Choroid plexus epithelial cell (primary cell): ENCODE measurements at regions not wholly inside any gene's neighbourhood (a gene's known extent, or its start where the extent isn't known, plus 50 kb on each side); places are given as distances from the start of the nearest gene placed in this dataset.

Experiments used
- DNase-seq: peaks from one replicate; pipeline ENCODE4 v3.0.0-alpha.2; 2010; ENCODE audit warnings: low read depth
- H3K4me3 ChIP-seq: 2 replicates; pipeline ENCODE4 v1.5.1; 2011; ENCODE audit warnings: low read depth, mild to moderate bottlenecking, control low read depth, low read length, moderate library complexity
- CTCF ChIP-seq: conservative IDR thresholded peaks from 2 replicates; pipeline ENCODE4 v1.5.1; 2011; ENCODE audit warnings: low read depth, mild to moderate bottlenecking, control low read depth, inconsistent platforms, low read length, moderate library complexity

GRCh38 chr12:83378186-83378727 lies 691.6 kb downstream of the TMTC2 start:
- no peak for TF ChIP-seq CTCF
- DNase-seq, result no peak
- no peak overlapping the region for H3K4me3 ChIP-seq

GRCh38 chr12:83365317-83365716 lies 678.6 kb downstream of the TMTC2 start:
- no peak for TF ChIP-seq CTCF
- DNase-seq, result no peak
- no peak overlapping the region for H3K4me3 ChIP-seq

GRCh38 chr12:83361475-83361874 lies 674.8 kb downstream of the TMTC2 start:
- DNase-seq, result no peak
- H3K4me3 ChIP-seq, result no peak overlapping the region
- no peak for TF ChIP-seq CTCF

GRCh38 chr12:83361071-83361470 lies 674.4 kb downstream of the TMTC2 start:
- no peak for TF ChIP-seq CTCF
- no peak for DNase-seq
- no peak overlapping the region for H3K4me3 ChIP-seq

- no peak for TF ChIP-seq CTCF
- H3K4me3 ChIP-seq, result no peak overlapping the region
Observed at GRCh38 chr12:83349907-83350611, 663.4 kb downstream of the TMTC2 start.

GRCh38 chr12:83346333-83346732 lies 659.6 kb downstream of the TMTC2 start:
- DNase-seq, result no peak
- TF ChIP-seq CTCF, result no peak

More at GRCh38 chr12:83349907-83350611, 663.4 kb downstream of the TMTC2 start:
- no peak for DNase-seq

GRCh38 chr12:83343767-83344166 lies 657.1 kb downstream of the TMTC2 start:
- no peak for TF ChIP-seq CTCF
- no peak for DNase-seq
- H3K4me3 ChIP-seq, result no peak overlapping the region

More at GRCh38 chr12:83346333-83346732, 659.6 kb downstream of the TMTC2 start:
- no peak overlapping the region for H3K4me3 ChIP-seq
